ENCODE measurements at regions not wholly inside any gene's neighbourhood (a gene's known extent, or its start where the extent isn't known, plus 50 kb on each side); places are given as distances from the start of the nearest gene placed in this dataset.

GRCh38 chr5:60372786-60373185 lies 327.2 kb downstream of the DEPDC1B start:
- peak overlapping the region; percentile 14 for H3K27ac Mint-ChIP-seq
- TF ChIP-seq CTCF (IDR thresholded peaks at IDR 0.05) = no peak
- no peak for DNase-seq
- no peak overlapping the region for H3K4me3 Mint-ChIP-seq
- no peaks in the 10 kb centered on the region for H3K27me3 Mint-ChIP-seq (ENCODE audit: low read depth, poor library complexity)
- no peaks in the 10 kb centered on the region for H3K36me3 Mint-ChIP-seq (ENCODE audit: low read depth)
- peaks cover 10% of the 10 kb centered on the region for H3K4me1 Mint-ChIP-seq
- H3K9me3 Mint-ChIP-seq = no peaks in the 10 kb centered on the region

GRCh38 chr5:60371065-60371464 lies 328.9 kb downstream of the DEPDC1B start:
- Mint-ChIP-seq H3K36me3 (ENCODE audit: low read depth) (no peaks in the 10 kb centered on the region), H3K4me1 (peaks cover 10% of the 10 kb centered on the region), H3K9me3 (no peaks in the 10 kb centered on the region), H3K27me3 (ENCODE audit: low read depth, poor library complexity) (peaks cover 3% of the 10 kb centered on the region), H3K27ac (no peak overlapping the region), H3K4me3 (no peak overlapping the region)
- no peak for TF ChIP-seq CTCF (IDR thresholded peaks at IDR 0.05)
- DNase-seq = no peak

- DNase-seq = no peak
- no peaks in the 10 kb centered on the region for H3K36me3 Mint-ChIP-seq (ENCODE audit: low read depth)
- no peak for TF ChIP-seq CTCF (IDR thresholded peaks at IDR 0.05)
- no peak overlapping the region for H3K4me3 Mint-ChIP-seq
- H3K4me1 Mint-ChIP-seq = peaks cover 10% of the 10 kb centered on the region
- H3K27me3 Mint-ChIP-seq (ENCODE audit: low read depth, poor library complexity) = peaks cover 3% of the 10 kb centered on the region
- no peaks in the 10 kb centered on the region for H3K9me3 Mint-ChIP-seq
- no peak overlapping the region for H3K27ac Mint-ChIP-seq
Observed at GRCh38 chr5:60370508-60370907, 329.5 kb downstream of the DEPDC1B start.

GRCh38 chr5:60369391-60369790 lies 330.6 kb downstream of the DEPDC1B start:
- no peak for DNase-seq
- Mint-ChIP-seq H3K9me3 (no peaks in the 10 kb centered on the region), H3K4me1 (peaks cover 10% of the 10 kb centered on the region), H3K36me3 (ENCODE audit: low read depth) (no peaks in the 10 kb centered on the region), H3K4me3 (no peak overlapping the region), H3K27ac (no peak overlapping the region), H3K27me3 (ENCODE audit: low read depth, poor library complexity) (peaks cover 3% of the 10 kb centered on the region)
- no peak for TF ChIP-seq CTCF (IDR thresholded peaks at IDR 0.05)

- DNase-seq = no peak
- Mint-ChIP-seq H3K4me1 (peaks cover 8% of the 10 kb centered on the region), H3K27me3 (ENCODE audit: low read depth, poor library complexity) (peaks cover 3% of the 10 kb centered on the region), H3K36me3 (ENCODE audit: low read depth) (no peaks in the 10 kb centered on the region), H3K27ac (no peak overlapping the region), H3K4me3 (no peak overlapping the region), H3K9me3 (no peaks in the 10 kb centered on the region)
- no peak for TF ChIP-seq CTCF (IDR thresholded peaks at IDR 0.05)
Observed at GRCh38 chr5:60368100-60368499, 331.9 kb downstream of the DEPDC1B start.

GRCh38 chr5:60366489-60366888 lies 333.5 kb downstream of the DEPDC1B start:
- TF ChIP-seq CTCF (IDR thresholded peaks at IDR 0.05) = no peak
- no peak for DNase-seq
- Mint-ChIP-seq H3K27me3 (ENCODE audit: low read depth, poor library complexity) (peaks cover 3% of the 10 kb centered on the region), H3K27ac (no peak overlapping the region), H3K9me3 (no peaks in the 10 kb centered on the region), H3K36me3 (ENCODE audit: low read depth) (no peaks in the 10 kb centered on the region), H3K4me1 (no peaks in the 10 kb centered on the region), H3K4me3 (no peak overlapping the region)
